ENCODE measurements at regions not wholly inside any gene's neighbourhood (a gene's known extent, or its start where the extent isn't known, plus 50 kb on each side); places are given as distances from the start of the nearest gene placed in this dataset.

- no peak overlapping the region for H3K9ac ChIP-seq (ENCODE audit: low read depth, low read length)
- H3K4me3 ChIP-seq (ENCODE audit: low read length), result no peak overlapping the region
- H3K27me3 ChIP-seq (ENCODE audit: insufficient read depth, low read length), result no peaks in the 10 kb centered on the region
- no peaks in the 10 kb centered on the region for H3K9me3 ChIP-seq (ENCODE audit: insufficient read depth, low read depth, low read length)
- H3K36me3 ChIP-seq (ENCODE audit: insufficient read depth, low read depth, low read length), result no peaks in the 10 kb centered on the region
- H3K4me1 ChIP-seq (ENCODE audit: insufficient read depth, low read length), result no peaks in the 10 kb centered on the region
- no peak overlapping the region for H3K27ac ChIP-seq (ENCODE audit: low read length)
Observed at GRCh38 chrX:45381841-45382240, 181.2 kb upstream of the DIPK2B start.

GRCh38 chrX:45381366-45381765, 180.7 kb upstream of the DIPK2B start:
- Histone ChIP-seq H3K4me1 (ENCODE audit: insufficient read depth, low read length) (no peaks in the 10 kb centered on the region), H3K27me3 (ENCODE audit: insufficient read depth, low read length) (no peaks in the 10 kb centered on the region), H3K4me3 (ENCODE audit: low read length) (no peak overlapping the region), H3K27ac (ENCODE audit: low read length) (no peak overlapping the region), H3K9ac (ENCODE audit: low read depth, low read length) (no peak overlapping the region), H3K9me3 (ENCODE audit: insufficient read depth, low read depth, low read length) (no peaks in the 10 kb centered on the region), H3K36me3 (ENCODE audit: insufficient read depth, low read depth, low read length) (no peaks in the 10 kb centered on the region)

GRCh38 chrX:45379236-45379635, 178.6 kb upstream of the DIPK2B start:
- Histone ChIP-seq H3K9me3 (ENCODE audit: insufficient read depth, low read depth, low read length) (no peaks in the 10 kb centered on the region), H3K4me3 (ENCODE audit: low read length) (no peak overlapping the region), H3K27me3 (ENCODE audit: insufficient read depth, low read length) (no peaks in the 10 kb centered on the region), H3K9ac (ENCODE audit: low read depth, low read length) (no peak overlapping the region), H3K36me3 (ENCODE audit: insufficient read depth, low read depth, low read length) (no peaks in the 10 kb centered on the region), H3K27ac (ENCODE audit: low read length) (no peak overlapping the region), H3K4me1 (ENCODE audit: insufficient read depth, low read length) (no peaks in the 10 kb centered on the region)

- H3K27me3 ChIP-seq (ENCODE audit: insufficient read depth, low read length), result no peaks in the 10 kb centered on the region
- H3K4me1 ChIP-seq (ENCODE audit: insufficient read depth, low read length), result no peaks in the 10 kb centered on the region
- no peak overlapping the region for H3K27ac ChIP-seq (ENCODE audit: low read length)
- H3K36me3 ChIP-seq (ENCODE audit: insufficient read depth, low read depth, low read length), result no peaks in the 10 kb centered on the region
- H3K9ac ChIP-seq (ENCODE audit: low read depth, low read length), result no peak overlapping the region
- no peak overlapping the region for H3K4me3 ChIP-seq (ENCODE audit: low read length)
- peaks cover 14% of the 10 kb centered on the region; the same call in 1 of the 2 replicates for H3K9me3 ChIP-seq (ENCODE audit: insufficient read depth, low read depth, low read length)
Observed at GRCh38 chrX:45372151-45372550, 171.5 kb upstream of the DIPK2B start.

GRCh38 chrX:45368705-45369104, 168.0 kb upstream of the DIPK2B start:
- H3K9ac ChIP-seq (ENCODE audit: low read depth, low read length), result no peak overlapping the region
- H3K27ac ChIP-seq (ENCODE audit: low read length), result no peak overlapping the region
- H3K4me1 ChIP-seq (ENCODE audit: insufficient read depth, low read length), result no peaks in the 10 kb centered on the region
- H3K9me3 ChIP-seq (ENCODE audit: insufficient read depth, low read depth, low read length), result peaks cover 14% of the 10 kb centered on the region; the same call in 1 of the 2 replicates
- H3K4me3 ChIP-seq (ENCODE audit: low read length), result no peak overlapping the region
- H3K27me3 ChIP-seq (ENCODE audit: insufficient read depth, low read length), result no peaks in the 10 kb centered on the region
- H3K36me3 ChIP-seq (ENCODE audit: insufficient read depth, low read depth, low read length), result no peaks in the 10 kb centered on the region

- Histone ChIP-seq H3K9me3 (ENCODE audit: insufficient read depth, low read depth, low read length) (0 out of 2 replicates have a peak, but pooled peaks cover under 1% of the 10 kb centered on the region), H3K27ac (ENCODE audit: low read length) (no peak overlapping the region), H3K4me3 (ENCODE audit: low read length) (no peak overlapping the region), H3K27me3 (ENCODE audit: insufficient read depth, low read length) (no peaks in the 10 kb centered on the region), H3K36me3 (ENCODE audit: insufficient read depth, low read depth, low read length) (no peaks in the 10 kb centered on the region), H3K9ac (ENCODE audit: low read depth, low read length) (no peak overlapping the region), H3K4me1 (ENCODE audit: insufficient read depth, low read length) (no peaks in the 10 kb centered on the region)
Observed at GRCh38 chrX:45363596-45363995, 162.9 kb upstream of the DIPK2B start.

GRCh38 chrX:45360571-45360970, 159.9 kb upstream of the DIPK2B start:
- no peaks in the 10 kb centered on the region for H3K36me3 ChIP-seq (ENCODE audit: insufficient read depth, low read depth, low read length)
- H3K27ac ChIP-seq (ENCODE audit: low read length), result no peak overlapping the region
- no peak overlapping the region for H3K4me3 ChIP-seq (ENCODE audit: low read length)
- no peaks in the 10 kb centered on the region for H3K27me3 ChIP-seq (ENCODE audit: insufficient read depth, low read length)
- no peaks in the 10 kb centered on the region for H3K4me1 ChIP-seq (ENCODE audit: insufficient read depth, low read length)
- H3K9ac ChIP-seq (ENCODE audit: low read depth, low read length), result no peak overlapping the region
- H3K9me3 ChIP-seq (ENCODE audit: insufficient read depth, low read depth, low read length), result no peaks in the 10 kb centered on the region

GRCh38 chrX:45358392-45358791, 157.7 kb upstream of the DIPK2B start:
- Histone ChIP-seq H3K27ac (ENCODE audit: low read length) (no peak overlapping the region), H3K9me3 (ENCODE audit: insufficient read depth, low read depth, low read length) (no peaks in the 10 kb centered on the region), H3K9ac (ENCODE audit: low read depth, low read length) (no peak overlapping the region), H3K4me1 (ENCODE audit: insufficient read depth, low read length) (no peaks in the 10 kb centered on the region), H3K27me3 (ENCODE audit: insufficient read depth, low read length) (no peaks in the 10 kb centered on the region), H3K4me3 (ENCODE audit: low read length) (no peak overlapping the region), H3K36me3 (ENCODE audit: insufficient read depth, low read depth, low read length) (no peaks in the 10 kb centered on the region)

- Histone ChIP-seq H3K36me3 (ENCODE audit: insufficient read depth, low read depth, low read length) (no peaks in the 10 kb centered on the region), H3K27ac (ENCODE audit: low read length) (no peak overlapping the region), H3K4me3 (ENCODE audit: low read length) (no peak overlapping the region), H3K9me3 (ENCODE audit: insufficient read depth, low read depth, low read length) (peaks cover 5% of the 10 kb centered on the region; the same call in 1 of the 2 replicates), H3K9ac (ENCODE audit: low read depth, low read length) (no peak overlapping the region), H3K27me3 (ENCODE audit: insufficient read depth, low read length) (no peaks in the 10 kb centered on the region), H3K4me1 (ENCODE audit: insufficient read depth, low read length) (no peaks in the 10 kb centered on the region)
Observed at GRCh38 chrX:45353456-45353855, 152.8 kb upstream of the DIPK2B start.

GRCh38 chrX:45352611-45353010, 151.9 kb upstream of the DIPK2B start:
- peaks cover 5% of the 10 kb centered on the region; the same call in 1 of the 2 replicates for H3K9me3 ChIP-seq (ENCODE audit: insufficient read depth, low read depth, low read length)
- H3K36me3 ChIP-seq (ENCODE audit: insufficient read depth, low read depth, low read length), result no peaks in the 10 kb centered on the region
- no peak overlapping the region for H3K4me3 ChIP-seq (ENCODE audit: low read length)
- H3K4me1 ChIP-seq (ENCODE audit: insufficient read depth, low read length), result no peaks in the 10 kb centered on the region
- H3K9ac ChIP-seq (ENCODE audit: low read depth, low read length), result no peak overlapping the region
- no peak overlapping the region for H3K27ac ChIP-seq (ENCODE audit: low read length)
- H3K27me3 ChIP-seq (ENCODE audit: insufficient read depth, low read length), result no peaks in the 10 kb centered on the region

- H3K27me3 ChIP-seq (ENCODE audit: insufficient read depth, low read length), result no peaks in the 10 kb centered on the region
- H3K9ac ChIP-seq (ENCODE audit: low read depth, low read length), result no peak overlapping the region
- H3K36me3 ChIP-seq (ENCODE audit: insufficient read depth, low read depth, low read length), result no peaks in the 10 kb centered on the region
- no peak overlapping the region for H3K4me3 ChIP-seq (ENCODE audit: low read length)
- H3K27ac ChIP-seq (ENCODE audit: low read length), result no peak overlapping the region
- H3K4me1 ChIP-seq (ENCODE audit: insufficient read depth, low read length), result no peaks in the 10 kb centered on the region
- peaks cover 5% of the 10 kb centered on the region; the same call in 1 of the 2 replicates for H3K9me3 ChIP-seq (ENCODE audit: insufficient read depth, low read depth, low read length)
Observed at GRCh38 chrX:45351478-45351877, 150.8 kb upstream of the DIPK2B start.

- Histone ChIP-seq H3K4me3 (ENCODE audit: low read length) (no peak overlapping the region), H3K27ac (ENCODE audit: low read length) (no peak overlapping the region), H3K36me3 (ENCODE audit: insufficient read depth, low read depth, low read length) (no peaks in the 10 kb centered on the region), H3K9me3 (ENCODE audit: insufficient read depth, low read depth, low read length) (peaks cover 5% of the 10 kb centered on the region; the same call in 1 of the 2 replicates), H3K27me3 (ENCODE audit: insufficient read depth, low read length) (no peaks in the 10 kb centered on the region), H3K9ac (ENCODE audit: low read depth, low read length) (no peak overlapping the region), H3K4me1 (ENCODE audit: insufficient read depth, low read length) (no peaks in the 10 kb centered on the region)
Observed at GRCh38 chrX:45348296-45348695, 147.6 kb upstream of the DIPK2B start.
